Adrenal gland (tissue), 5 donors: ENCODE measurements at regions not wholly inside any gene's neighbourhood (a gene's known extent, or its start where the extent isn't known, plus 50 kb on each side); places are given as distances from the start of the nearest gene placed in this dataset.

Experiments
- CTCF ChIP-seq, 6 experiments: fragments of 450-650 bp in 4 of 6; fragments of 200-600 bp in 2 of 6; sonication (generic) in 1 of 6; IDR thresholded peaks; 1 replicate in 5 of 6; 2 replicates in 1 of 6; pipeline versions ENCODE4 v1.5.1 to v1.8.0; 2016 to 2021; ENCODE audit warnings: antibody characterized with exemption in 6 of 6, mild to moderate bottlenecking in 2 of 6, moderate library complexity in 1 of 6
- POLR2A ChIP-seq, 2 donors: fragments of 450-650 bp; IDR thresholded peaks; one replicate each; pipeline ENCODE4 v1.6.1; 2017; ENCODE audit warnings: antibody characterized with exemption in 2 of 2, mild to moderate bottlenecking in 2 of 2, moderate library complexity in 1 of 2
- donor health status: DM: no; HTN: no; CAD: no.

- no peak for TF ChIP-seq CTCF (IDR thresholded peaks at IDR 0.05)
- no peak for TF ChIP-seq POLR2A (IDR thresholded peaks at IDR 0.05)
These were observed 176.5 kb upstream of the VWC2 start for GRCh38 chr7:49596701-49597491.
